ENCODE measurements at regions not wholly inside any gene's neighbourhood (a gene's known extent, or its start where the extent isn't known, plus 50 kb on each side); places are given as distances from the start of the nearest gene placed in this dataset.

GRCh38 chr2:128372621-128373341 is 54.1 kb upstream of the HS6ST1 start:
- TF ChIP-seq CTCF (conservative IDR thresholded peaks at IDR 0.05; ENCODE audit: low read depth, low read length) (no peak), EZH2 (IDR thresholded peaks at IDR 0.05; ENCODE audit: low read length, unreplicated experiment) (no peak)
